ENCODE measurements at regions not wholly inside any gene's neighbourhood (a gene's known extent, or its start where the extent isn't known, plus 50 kb on each side); places are given as distances from the start of the nearest gene placed in this dataset.

DNA sequence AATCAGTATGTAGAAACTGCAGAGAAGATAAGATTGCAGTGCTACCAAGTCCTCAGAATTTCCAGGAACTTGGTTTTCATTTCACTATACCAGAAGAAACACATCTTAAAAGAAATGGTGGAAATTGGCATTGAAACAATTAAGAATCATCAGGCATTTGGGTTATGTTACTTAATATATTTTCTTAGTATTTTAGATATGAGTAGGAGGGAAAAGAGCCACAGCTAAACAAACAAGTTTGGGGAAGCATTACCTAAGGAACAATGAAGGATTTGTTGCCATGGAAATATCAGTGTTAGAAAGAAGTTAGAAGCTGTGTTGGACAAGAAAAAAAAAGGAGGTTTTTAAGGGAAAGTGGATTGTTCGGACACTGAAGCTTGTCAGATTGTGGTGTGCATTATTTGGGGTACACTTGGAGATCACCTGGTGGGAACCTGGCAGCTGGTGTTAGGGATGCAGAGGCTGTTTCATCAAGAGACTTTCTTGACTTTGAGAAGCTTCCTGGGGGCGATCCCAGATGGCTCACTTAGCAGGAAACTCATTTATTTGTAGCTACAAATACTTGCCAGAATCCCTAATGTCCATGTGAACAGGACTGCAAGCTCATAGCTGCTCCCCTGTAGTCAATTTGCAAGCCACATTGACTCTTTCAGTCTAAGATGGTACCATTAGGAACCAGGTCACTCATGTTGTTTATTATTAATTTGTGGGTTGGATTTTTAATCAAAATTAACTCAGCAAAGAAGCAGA lies 246.7 kb downstream of the RFC3 start:
- H3K27ac ChIP-seq (ENCODE audit: insufficient read depth, low read depth, low read length): no peak overlapping the region
- H3K36me3 ChIP-seq (ENCODE audit: control insufficient read depth in 2 of 2, extremely low read depth in 1 of 2, insufficient read depth in 2 of 2, low read length in 2 of 2): no peaks in the 10 kb centered on the region
- H3K4me2 ChIP-seq (ENCODE audit: insufficient read depth, low read length): no peak overlapping the region
- intact Hi-C loops (cut with micrococcal nuclease) (loop anchor here (1.0 kb wide), 1 partner anchor 38 kb away; no protein-coding TSS in a partner anchor), dilution Hi-C loops (cut with MboI; ENCODE audit: extremely low pct_ligation_motif_present, low sequenced_read_pairs) (no loop called here)
- no peaks in the 10 kb centered on the region for H3K9me1 ChIP-seq (replicated peaks; ENCODE audit: control insufficient read depth, extremely low read depth, insufficient read depth, low read length)
- H2AFZ ChIP-seq (ENCODE audit: low read depth, low read length): no peak overlapping the region
- H3K9ac ChIP-seq (replicated peaks; ENCODE audit: extremely low read depth, insufficient read depth, low read length): peak overlapping the region; percentile 3
- CTCF ChIA-PET: interaction anchor here (0.9 to 1.2 kb wide), 2 partner anchors 13 to 92 kb away, joined by 3 to 4 read pairs; no protein-coding TSS in a partner anchor
- peak; percentile 66 for FAIRE-seq
- DNase-seq (ENCODE audit: low read depth, low spot score): peak; percentile 81
- POLR2A ChIA-PET: no interaction called here
- no TSS peak for BruUV-seq (replicated peaks)
- no peak overlapping the region for H3K4me3 ChIP-seq (replicated peaks in 1 of 3; ENCODE audit: insufficient read depth in 1 of 3, low read depth in 1 of 3, low read length in 3 of 3)
- H3K9me3 ChIP-seq (replicated peaks; ENCODE audit: control insufficient read depth, insufficient read depth, low read length): no peaks in the 10 kb centered on the region
- H4K20me1 ChIP-seq (replicated peaks; ENCODE audit: control insufficient read depth, extremely low read depth, insufficient read depth, low read length): no peaks in the 10 kb centered on the region
- H3K27me3 ChIP-seq (ENCODE audit: control insufficient read depth in 2 of 2, insufficient read depth in 2 of 2, low read length in 2 of 2): no peaks in the 10 kb centered on the region
- TF ChIP-seq, protein P1, sequence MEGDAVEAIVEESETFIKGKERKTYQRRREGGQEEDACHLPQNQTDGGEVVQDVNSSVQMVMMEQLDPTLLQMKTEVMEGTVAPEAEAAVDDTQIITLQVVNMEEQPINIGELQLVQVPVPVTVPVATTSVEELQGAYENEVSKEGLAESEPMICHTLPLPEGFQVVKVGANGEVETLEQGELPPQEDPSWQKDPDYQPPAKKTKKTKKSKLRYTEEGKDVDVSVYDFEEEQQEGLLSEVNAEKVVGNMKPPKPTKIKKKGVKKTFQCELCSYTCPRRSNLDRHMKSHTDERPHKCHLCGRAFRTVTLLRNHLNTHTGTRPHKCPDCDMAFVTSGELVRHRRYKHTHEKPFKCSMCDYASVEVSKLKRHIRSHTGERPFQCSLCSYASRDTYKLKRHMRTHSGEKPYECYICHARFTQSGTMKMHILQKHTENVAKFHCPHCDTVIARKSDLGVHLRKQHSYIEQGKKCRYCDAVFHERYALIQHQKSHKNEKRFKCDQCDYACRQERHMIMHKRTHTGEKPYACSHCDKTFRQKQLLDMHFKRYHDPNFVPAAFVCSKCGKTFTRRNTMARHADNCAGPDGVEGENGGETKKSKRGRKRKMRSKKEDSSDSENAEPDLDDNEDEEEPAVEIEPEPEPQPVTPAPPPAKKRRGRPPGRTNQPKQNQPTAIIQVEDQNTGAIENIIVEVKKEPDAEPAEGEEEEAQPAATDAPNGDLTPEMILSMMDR (IDR thresholded peaks at IDR 0.05; ENCODE audit: extremely low read depth in 1 of 2, insufficient read depth in 1 of 2, low read depth in 1 of 2, low read length in 2 of 2): no peak
- TF ChIP-seq POLR2AphosphoS5 (IDR thresholded peaks at IDR 0.05; ENCODE audit: insufficient read depth, low read depth, low read length) (no peak), FOS (IDR thresholded peaks at IDR 0.05; ENCODE audit: borderline replicate concordance, insufficient read depth, low read length) (no peak), EZH2 (IDR thresholded peaks at IDR 0.05; ENCODE audit: borderline replicate concordance, low read depth, low read length, severe bottlenecking) (no peak), GATA2 (IDR thresholded peaks at IDR 0.05; ENCODE audit: insufficient read depth, insufficient read length, low read depth, low read length) (no peak), MYC (IDR thresholded peaks at IDR 0.05; ENCODE audit: low read depth, low read length) (no peak), JUN (IDR thresholded peaks at IDR 0.05; ENCODE audit: borderline replicate concordance, insufficient read depth, insufficient read length, low read depth) (peak; percentile 2)
- TF ChIP-seq, protein P2, sequence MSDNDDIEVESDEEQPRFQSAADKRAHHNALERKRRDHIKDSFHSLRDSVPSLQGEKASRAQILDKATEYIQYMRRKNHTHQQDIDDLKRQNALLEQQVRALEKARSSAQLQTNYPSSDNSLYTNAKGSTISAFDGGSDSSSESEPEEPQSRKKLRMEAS (IDR thresholded peaks at IDR 0.05; ENCODE audit: insufficient read depth, insufficient read length): no peak
- H3K4me1 ChIP-seq (ENCODE audit: control insufficient read depth, extremely low read depth, insufficient read depth, low read length): peaks cover 4% of the 10 kb centered on the region
- H3K79me2 ChIP-seq (ENCODE audit: control insufficient read depth, insufficient read depth, low read length): no peaks in the 10 kb centered on the region
